Heart left ventricle (tissue), 16 donors: ENCODE measurements at regions not wholly inside any gene's neighbourhood (a gene's known extent, or its start where the extent isn't known, plus 50 kb on each side); places are given as distances from the start of the nearest gene placed in this dataset.

ENCODE experiments used
- ATAC-seq, 4 donors: fragments of 200-7000 bp; cut with Tn5 transposase; one replicate each; pipeline ENCODE4 v1.9.1; 2020 to 2022; ENCODE audit warnings: moderate library complexity in 4 of 4, mild to moderate bottlenecking in 3 of 4, moderate number of reproducible peaks in 1 of 4
- DNase-seq, 5 donors: peaks; one replicate each; pipeline ENCODE4 v3.0.0-alpha.2; 2020
- H3K27ac ChIP-seq, 12 donors: fragments of 200-600 bp; sonication (generic) in 4 of 12; one replicate each; pipeline versions ENCODE4 v1.5.0 to v1.8.0; 2016 to 2022; ENCODE audit warnings: mild to moderate bottlenecking in 2 of 12
- H3K27me3 ChIP-seq, 9 donors: fragments of 200-600 bp; sonication (generic) in 2 of 9; one replicate each; pipeline versions ENCODE4 v1.5.1 to v1.8.0; 2016 to 2022; ENCODE audit warnings: mild to moderate bottlenecking in 3 of 9
- H3K36me3 ChIP-seq, 9 donors: fragments of 200-600 bp; sonication (generic) in 2 of 9; one replicate each; pipeline versions ENCODE4 v1.5.0 to v1.8.0; 2018 to 2022; ENCODE audit warnings: mild to moderate bottlenecking in 2 of 9
- H3K4me1 ChIP-seq, 12 donors: fragments of 200-600 bp; sonication (generic) in 4 of 12; one replicate each; pipeline versions ENCODE4 v1.5.0 to v1.8.0; 2016 to 2022; ENCODE audit warnings: mild to moderate bottlenecking in 3 of 12
- H3K4me3 ChIP-seq, 12 donors: fragments of 200-600 bp; sonication (generic) in 4 of 12; one replicate each; pipeline versions ENCODE4 v1.5.0 to v1.8.0; 2017 to 2022; ENCODE audit warnings: mild to moderate bottlenecking in 9 of 12, moderate library complexity in 4 of 12
- H3K9me3 ChIP-seq, 12 donors: fragments of 200-600 bp; sonication (generic) in 4 of 12; one replicate each; pipeline versions ENCODE4 v1.5.0 to v1.8.0; 2016 to 2022; ENCODE audit warnings: mild to moderate bottlenecking in 1 of 12
- CTCF ChIP-seq, 12 donors: fragments of 200-600 bp; sonication (generic) in 4 of 12; IDR thresholded peaks; one replicate each; pipeline versions ENCODE4 v1.5.0 to v1.8.0; 2018 to 2022; ENCODE audit warnings: antibody characterized with exemption in 12 of 12, mild to moderate bottlenecking in 5 of 12
- POLR2A ChIP-seq, 2 donors: fragments of 450-650 bp; IDR thresholded peaks; one replicate each; pipeline ENCODE4 v1.6.1; 2017; ENCODE audit warnings: antibody characterized with exemption in 2 of 2, mild to moderate bottlenecking in 2 of 2, moderate library complexity in 2 of 2
- WGBS, 4 donors: extraction: QIAGEN DNeasy Blood & Tissue Kit in 2 of 4; methylation state at CpG; one replicate each; pipeline versions ENCODE4 v1.1.5 to v1.1.7; 2013 to 2018; 5-methylcytosine and 5-hydroxymethylcytosine counted together
- intact Hi-C, 10 donors: fragments of 100-400 bp; cut with DNase I; formaldehyde crosslinking; loops; one replicate each; pipeline versions ENCODE4 v1.11.1 to v1.14.2; 2022
- donor health status: ischemic (EF 13 %, LVEDD 7.1; RV severe dilation, severe dysfunction).
- donor health status: healthy with polysubstance abuse.
- donor health status: DM: no; HTN: yes; CAD: no.
- donor health status: DM: no; HTN: no; CAD: no.
- donor health status: ischemic (EF 25% LVEDD 6.9; RV normal size, moderate dysfunction).
- donor health status: ischemic (EF 25% LVEDD 5.7; RV mildly dilated, moderate dysfunction).
- donor health status: healthy.
- donor health status: DM: yes; HTN: yes; CAD: no.
- donor health status: ischemic (EF 35%, LVEDD 5.7; RV mildly dilated, moderate dysfunction).
- donor health status: nonischemic (EF 11% LVEDD 7.7; RV severe dilation, severe dysfunction).
- donor health status: DM: yes; HTN: yes; CAD: no.
- donor health status: PGD.
- donor health status: ischemic (EF 29% LVEDD 5.4; RV normal size, mild dysfunction).
- donor health status: nonischemic (EF 23%, LVEDD 6.1; RV moderate dilation, normal function).

GRCh38 chr2:211126256-211126655 lies 569.9 kb downstream of the CPS1 start:
- no peaks in the 10 kb centered on the region for H3K27me3 ChIP-seq
- no peaks in the 10 kb centered on the region for H3K36me3 ChIP-seq
- ATAC-seq (no peak), DNase-seq (no peak)
- no peak overlapping the region for H3K27ac ChIP-seq
- no peaks in the 10 kb centered on the region for H3K9me3 ChIP-seq
- TF ChIP-seq POLR2A (IDR thresholded peaks at IDR 0.05): no peak
- TF ChIP-seq CTCF (IDR thresholded peaks at IDR 0.05): no peak
- no peak overlapping the region for H3K4me3 ChIP-seq
- H3K4me1 ChIP-seq: no peaks in the 10 kb centered on the region
- intact Hi-C loops: no loop called here

GRCh38 chr2:211127501-211127900 lies 571.1 kb downstream of the CPS1 start:
- no peak overlapping the region for H3K27ac ChIP-seq
- H3K36me3 ChIP-seq: no peaks in the 10 kb centered on the region
- no peaks in the 10 kb centered on the region for H3K9me3 ChIP-seq
- no peaks in the 10 kb centered on the region for H3K27me3 ChIP-seq
- H3K4me1 ChIP-seq: no peaks in the 10 kb centered on the region
- ATAC-seq (no peak), DNase-seq (no peak)
- WGBS, 4 donors: 81 to 91% (median 86%) methylated on average over 2 of the region's 2 CpGs
- intact Hi-C loops: no loop called here
- TF ChIP-seq POLR2A (IDR thresholded peaks at IDR 0.05) (no peak), CTCF (IDR thresholded peaks at IDR 0.05) (no peak)
- no peak overlapping the region for H3K4me3 ChIP-seq

- H3K9me3 ChIP-seq: no peaks in the 10 kb centered on the region
- TF ChIP-seq CTCF (IDR thresholded peaks at IDR 0.05) (no peak), POLR2A (IDR thresholded peaks at IDR 0.05) (no peak)
- H3K4me1 ChIP-seq: no peaks in the 10 kb centered on the region
- WGBS, 4 donors: 65 to 76% (median 69%) methylated on average over 3 of the region's 3 CpGs
- no peak for ATAC-seq
- no peaks in the 10 kb centered on the region for H3K27me3 ChIP-seq
- H3K36me3 ChIP-seq: no peaks in the 10 kb centered on the region
- intact Hi-C loops: no loop called here
- H3K4me3 ChIP-seq: no peak overlapping the region
- DNase-seq: no peak
- H3K27ac ChIP-seq: no peak overlapping the region
Measured at GRCh38 chr2:211128287-211128686, 571.9 kb downstream of the CPS1 start.

- no peaks in the 10 kb centered on the region for H3K4me1 ChIP-seq
- ATAC-seq (no peak), DNase-seq (no peak)
- H3K9me3 ChIP-seq: no peaks in the 10 kb centered on the region
- H3K4me3 ChIP-seq: no peak overlapping the region
- 76 to 84% (median 80%) methylated on average over 3 of the region's 3 CpGs for WGBS, 4 donors
- H3K36me3 ChIP-seq: no peaks in the 10 kb centered on the region
- intact Hi-C loops: no loop called here
- H3K27me3 ChIP-seq: no peaks in the 10 kb centered on the region
- no peak overlapping the region for H3K27ac ChIP-seq
- TF ChIP-seq CTCF (IDR thresholded peaks at IDR 0.05) (no peak), POLR2A (IDR thresholded peaks at IDR 0.05) (no peak)
Measured at GRCh38 chr2:211129798-211130197, 573.4 kb downstream of the CPS1 start.
